ENCODE measurements at regions not wholly inside any gene's neighbourhood (a gene's known extent, or its start where the extent isn't known, plus 50 kb on each side); places are given as distances from the start of the nearest gene placed in this dataset.

GRCh38 chr4:136301749-136302495, 1230.4 kb downstream of the PCDH18 start:
- TF ChIP-seq, protein P1, sequence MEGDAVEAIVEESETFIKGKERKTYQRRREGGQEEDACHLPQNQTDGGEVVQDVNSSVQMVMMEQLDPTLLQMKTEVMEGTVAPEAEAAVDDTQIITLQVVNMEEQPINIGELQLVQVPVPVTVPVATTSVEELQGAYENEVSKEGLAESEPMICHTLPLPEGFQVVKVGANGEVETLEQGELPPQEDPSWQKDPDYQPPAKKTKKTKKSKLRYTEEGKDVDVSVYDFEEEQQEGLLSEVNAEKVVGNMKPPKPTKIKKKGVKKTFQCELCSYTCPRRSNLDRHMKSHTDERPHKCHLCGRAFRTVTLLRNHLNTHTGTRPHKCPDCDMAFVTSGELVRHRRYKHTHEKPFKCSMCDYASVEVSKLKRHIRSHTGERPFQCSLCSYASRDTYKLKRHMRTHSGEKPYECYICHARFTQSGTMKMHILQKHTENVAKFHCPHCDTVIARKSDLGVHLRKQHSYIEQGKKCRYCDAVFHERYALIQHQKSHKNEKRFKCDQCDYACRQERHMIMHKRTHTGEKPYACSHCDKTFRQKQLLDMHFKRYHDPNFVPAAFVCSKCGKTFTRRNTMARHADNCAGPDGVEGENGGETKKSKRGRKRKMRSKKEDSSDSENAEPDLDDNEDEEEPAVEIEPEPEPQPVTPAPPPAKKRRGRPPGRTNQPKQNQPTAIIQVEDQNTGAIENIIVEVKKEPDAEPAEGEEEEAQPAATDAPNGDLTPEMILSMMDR (conservative IDR thresholded peaks at IDR 0.05) = no peak
- TF ChIP-seq EZH2 (IDR thresholded peaks at IDR 0.05; ENCODE audit: low read depth) = no peak

Measured in PC-9 (cell line).